ENCODE measurements at regions not wholly inside any gene's neighbourhood (a gene's known extent, or its start where the extent isn't known, plus 50 kb on each side); places are given as distances from the start of the nearest gene placed in this dataset.
A peak's percentile ranks its signal among the peaks of the same experiment; 100 is the strongest.

GRCh38 chr17:74005790-74006189, 197.7 kb upstream of the RPL38 start:
- DNase-seq (ENCODE audit: low read depth in 4 of 4, low spot score in 1 of 4): no peak

DNA sequence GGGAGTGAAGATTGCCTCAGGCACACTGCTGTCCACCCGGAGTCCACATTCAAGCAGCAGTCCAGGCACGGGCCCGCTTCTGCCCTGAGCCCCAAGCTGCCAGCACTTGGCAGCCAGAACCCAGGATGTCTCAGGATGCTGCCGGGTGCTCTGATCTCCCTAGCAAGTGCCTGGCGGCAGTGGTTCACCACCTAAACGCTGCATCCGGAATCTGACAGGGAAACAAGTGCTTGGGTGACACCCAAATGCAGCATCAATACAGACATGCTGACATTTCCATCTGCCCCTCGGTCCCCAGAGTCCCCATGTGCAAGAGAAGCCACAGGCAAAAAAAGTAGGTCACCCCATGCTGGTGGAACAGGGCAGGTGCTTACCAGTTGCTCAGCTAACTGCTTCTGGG, 197.1 kb upstream of the RPL38 start:
- no peak for DNase-seq (ENCODE audit: low read depth in 4 of 4, low spot score in 1 of 4)

- DNase-seq (ENCODE audit: low read depth in 4 of 4, low spot score in 1 of 4): peak in 2 of 4 experiments; percentile 5 to 14
Observed at GRCh38 chr17:74008196-74008595, 195.3 kb upstream of the RPL38 start.

DNA sequence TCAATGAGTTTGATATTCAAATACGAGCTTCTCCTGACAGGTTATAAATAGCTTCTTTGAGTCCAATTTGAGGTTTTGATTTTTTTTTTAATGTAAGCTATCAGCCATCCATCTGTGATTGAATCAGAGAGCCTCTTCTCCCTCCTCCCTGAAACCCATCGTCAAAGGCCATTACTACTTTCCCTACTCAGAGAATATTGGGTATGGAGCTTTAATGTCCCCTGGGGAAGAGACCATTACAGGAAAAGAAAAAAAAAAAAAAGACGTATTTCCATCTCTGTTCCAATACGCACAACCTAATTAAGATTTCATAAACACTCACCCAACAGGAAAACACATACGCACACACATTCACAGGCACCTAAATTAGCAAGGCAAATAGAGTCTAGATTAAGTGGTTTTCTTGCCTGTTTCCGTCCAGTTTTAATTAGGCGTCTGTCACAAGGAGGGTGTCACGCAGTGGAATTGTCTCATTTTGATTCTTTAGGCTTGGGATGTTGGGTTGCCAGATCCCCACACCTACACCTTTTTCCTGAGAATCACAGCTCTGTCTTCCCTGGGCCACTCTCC, 194.3 kb upstream of the RPL38 start:
- no peak for DNase-seq (ENCODE audit: low read depth in 4 of 4, low spot score in 1 of 4)

GRCh38 chr17:74010903-74011302, 192.6 kb upstream of the RPL38 start:
- DNase-seq (ENCODE audit: low read depth in 4 of 4, low spot score in 1 of 4): no peak

DNA sequence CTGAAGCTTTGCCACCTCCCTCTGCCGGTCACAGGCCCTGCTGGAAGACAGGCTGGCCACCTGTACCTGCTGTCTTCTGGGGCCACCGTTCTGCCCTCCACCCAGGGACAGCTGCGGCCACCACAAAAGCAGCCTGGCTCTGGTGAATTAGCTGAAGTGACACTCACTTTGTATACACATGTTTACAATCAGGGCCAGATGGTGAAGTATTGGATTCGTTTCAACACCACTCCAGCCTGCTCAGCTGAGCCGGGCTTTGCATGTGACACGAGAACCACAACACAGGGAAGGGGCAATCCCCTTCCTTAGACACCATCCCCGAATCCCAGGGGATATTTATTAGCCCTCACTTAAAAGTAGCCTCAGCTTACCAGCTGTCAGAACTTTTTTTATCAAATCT, 191.5 kb upstream of the RPL38 start:
- no peak for DNase-seq (ENCODE audit: low read depth in 4 of 4, low spot score in 1 of 4)

DNA sequence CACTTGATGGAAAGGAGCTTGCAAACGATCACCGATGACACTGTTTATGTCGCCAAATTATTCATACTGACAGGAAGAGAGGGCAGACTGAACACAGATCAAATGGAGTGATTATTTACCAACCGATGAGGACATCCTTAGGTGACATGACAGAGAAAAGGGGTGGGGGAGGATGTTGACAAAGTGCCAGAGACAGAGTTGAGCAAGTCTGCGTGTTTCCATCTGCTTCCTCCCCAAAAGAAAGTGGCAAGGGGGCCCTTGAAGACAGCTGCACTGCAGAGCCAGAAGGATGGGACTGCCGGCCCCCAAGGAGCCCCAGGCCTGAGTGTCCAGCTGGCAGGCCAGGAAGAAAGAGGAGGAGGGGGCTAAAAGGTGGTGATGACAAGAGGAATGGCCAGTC, 191.0 kb upstream of the RPL38 start:
- DNase-seq (ENCODE audit: low read depth in 4 of 4, low spot score in 1 of 4): no peak

GRCh38 chr17:74015316-74015715, 188.2 kb upstream of the RPL38 start:
- no peak for DNase-seq (ENCODE audit: low read depth in 4 of 4, low spot score in 1 of 4)

GRCh38 chr17:74015990-74016389, 187.5 kb upstream of the RPL38 start:
- DNase-seq (ENCODE audit: low read depth in 4 of 4, low spot score in 1 of 4): no peak

GRCh38 chr17:74016461-74016860, 187.0 kb upstream of the RPL38 start:
- DNase-seq (ENCODE audit: low read depth in 4 of 4, low spot score in 1 of 4): no peak

GRCh38 chr17:74017466-74017865, 186.0 kb upstream of the RPL38 start:
- no peak for DNase-seq (ENCODE audit: low read depth in 4 of 4, low spot score in 1 of 4)

DNA sequence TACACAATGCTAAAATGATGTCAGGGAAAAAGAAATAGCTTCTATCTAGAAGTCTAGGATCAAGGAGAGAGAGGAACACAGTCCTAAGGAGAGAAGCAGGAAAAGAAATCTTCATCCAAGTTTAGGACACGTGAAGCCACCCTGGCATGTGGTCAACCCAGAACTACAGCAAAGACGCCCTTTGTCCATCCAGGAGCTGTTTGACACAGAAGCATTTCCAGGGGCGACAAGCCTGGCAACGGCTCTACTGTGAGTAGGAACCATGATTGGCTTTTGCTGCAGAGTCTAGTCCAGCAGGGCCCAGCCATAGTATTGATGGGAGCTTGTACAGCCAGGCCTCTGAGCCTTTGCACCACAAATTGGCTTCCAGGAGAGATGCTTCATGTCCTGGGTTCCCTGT, 185.4 kb upstream of the RPL38 start:
- DNase-seq (ENCODE audit: low read depth in 4 of 4, low spot score in 1 of 4): no peak

DNA sequence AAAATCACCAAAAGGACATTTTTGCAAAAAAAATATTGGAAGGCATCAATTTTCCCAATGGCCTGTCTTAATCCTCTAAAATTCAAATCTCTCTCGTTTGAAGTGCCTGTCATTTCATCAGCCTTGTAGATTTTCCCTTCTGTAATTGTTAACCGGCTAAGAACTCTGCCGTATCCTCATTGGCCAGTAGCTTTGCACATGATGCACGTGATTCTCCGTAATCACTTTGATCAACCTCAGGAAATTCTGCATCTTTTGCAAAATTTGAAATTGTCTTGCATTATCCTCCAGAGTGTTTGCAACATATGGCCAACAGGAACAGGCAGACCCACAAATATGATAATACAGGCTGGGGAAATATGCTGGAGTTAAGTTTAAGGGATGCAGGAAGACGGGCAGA, 184.2 kb upstream of the RPL38 start:
- no peak for DNase-seq (ENCODE audit: low read depth in 4 of 4, low spot score in 1 of 4)

GRCh38 chr17:74019860-74020259, 183.6 kb upstream of the RPL38 start:
- DNase-seq (ENCODE audit: low read depth in 4 of 4, low spot score in 1 of 4): no peak

- no peak for DNase-seq (ENCODE audit: low read depth in 4 of 4, low spot score in 1 of 4)
Observed at GRCh38 chr17:74020522-74020921, 183.0 kb upstream of the RPL38 start.

- DNase-seq (ENCODE audit: low read depth in 4 of 4, low spot score in 1 of 4): no peak
Observed at GRCh38 chr17:74024871-74025531, 178.5 kb upstream of the RPL38 start.

GRCh38 chr17:74027444-74027843, 176.0 kb upstream of the RPL38 start:
- DNase-seq (ENCODE audit: low read depth in 4 of 4, low spot score in 1 of 4): no peak

DNA sequence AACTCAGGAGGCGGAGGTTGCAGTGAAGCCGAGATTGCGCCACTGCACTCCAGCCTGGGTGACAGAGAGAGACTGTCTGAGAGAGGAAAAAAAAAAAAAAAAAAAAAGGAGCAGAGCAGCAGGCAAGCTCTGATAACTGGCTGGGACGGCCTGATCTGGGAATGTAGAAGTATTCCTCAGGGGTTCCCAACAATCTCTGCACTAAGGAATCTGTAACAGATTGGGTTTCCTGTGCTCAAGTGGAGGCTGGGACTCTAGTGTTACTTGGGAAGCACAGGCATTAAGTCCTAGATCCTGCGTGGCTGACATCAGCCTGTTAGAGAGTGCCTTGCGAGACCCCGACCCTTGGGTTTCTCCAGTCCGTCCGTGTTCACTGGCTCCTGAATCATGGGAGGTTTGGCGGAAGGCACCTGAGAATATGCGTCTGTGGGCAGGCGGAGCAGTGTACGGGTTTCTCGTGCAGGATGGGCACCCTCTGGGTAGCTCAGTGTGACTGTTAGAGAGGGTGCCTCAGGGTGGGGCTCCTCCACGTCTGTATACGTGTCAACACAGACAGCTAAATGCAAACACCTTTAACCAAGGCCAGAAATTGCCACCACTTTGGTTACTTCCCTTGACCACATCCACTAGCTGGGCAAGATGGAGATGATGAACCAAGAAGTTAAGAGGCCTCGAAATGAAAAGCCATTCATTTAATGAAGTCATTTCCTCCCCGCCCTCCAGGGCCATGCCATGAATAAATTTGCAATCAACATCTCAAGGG, 174.9 kb upstream of the RPL38 start:
- DNase-seq (ENCODE audit: low read depth in 4 of 4, low spot score in 1 of 4): no peak

GRCh38 chr17:74031316-74032090, 172.0 kb upstream of the RPL38 start:
- DNase-seq (ENCODE audit: low read depth in 4 of 4, low spot score in 1 of 4): no peak

DNA sequence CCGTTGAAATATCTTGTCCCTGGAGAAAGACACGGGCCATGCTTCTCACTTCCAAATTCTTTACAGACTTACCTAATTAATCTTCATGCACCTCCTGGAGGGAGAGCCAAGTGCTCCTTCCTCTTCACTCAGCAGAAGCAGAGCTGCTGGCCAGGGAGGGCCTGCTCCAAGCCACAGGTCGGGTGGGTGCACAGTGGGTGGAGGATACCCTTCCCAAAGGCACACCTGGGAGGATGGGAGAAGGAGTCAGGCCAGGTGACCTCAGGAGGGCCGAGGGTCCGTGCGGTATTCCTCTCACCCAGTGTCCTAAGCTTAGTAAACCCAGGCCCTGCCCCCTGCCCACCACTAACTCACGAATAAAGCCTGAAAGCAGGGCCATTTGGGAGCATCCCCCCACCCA, 171.3 kb upstream of the RPL38 start:
- no peak for DNase-seq (ENCODE audit: low read depth in 4 of 4, low spot score in 1 of 4)

- DNase-seq (ENCODE audit: low read depth in 4 of 4, low spot score in 1 of 4): no peak
Observed at GRCh38 chr17:74037320-74037719, 166.2 kb upstream of the RPL38 start.

- DNase-seq (ENCODE audit: low read depth in 4 of 4, low spot score in 1 of 4): no peak
Observed at GRCh38 chr17:74040291-74040690, 163.2 kb upstream of the RPL38 start.
